ENCODE measurements at regions not wholly inside any gene's neighbourhood (a gene's known extent, or its start where the extent isn't known, plus 50 kb on each side); places are given as distances from the start of the nearest gene placed in this dataset.

- Histone ChIP-seq H3K4me2 (ENCODE audit: low read length) (no peak overlapping the region), H3K14ac (ENCODE audit: low read length) (no peak overlapping the region), H3K4ac (ENCODE audit: low read depth, low read length) (no peak overlapping the region), H3K9ac (ENCODE audit: low read length) (no peak overlapping the region), H4K8ac (ENCODE audit: low read depth, low read length) (no peak overlapping the region), H3K4me3 (ENCODE audit: low read depth, low read length) (no peak overlapping the region), H2AFZ (ENCODE audit: insufficient read depth, low read length, poor library complexity) (no peak overlapping the region), H3K79me2 (ENCODE audit: control insufficient read depth, insufficient read depth, low read length, poor library complexity) (no peaks in the 10 kb centered on the region), H3K36me3 (ENCODE audit: control insufficient read depth in 1 of 2, insufficient read depth in 2 of 2, low read length in 2 of 2) (no peaks in the 10 kb centered on the region), H4K12ac (ENCODE audit: low read depth, low read length) (no peak overlapping the region), H4K91ac (ENCODE audit: low read depth, low read length) (no peak overlapping the region), H2BK12ac (ENCODE audit: low read length) (no peak overlapping the region), H2BK120ac (ENCODE audit: insufficient read depth, low read length, poor library complexity) (no peak overlapping the region), H3K23ac (ENCODE audit: low read length) (no peak overlapping the region), H3K79me1 (ENCODE audit: low read length) (no peaks in the 10 kb centered on the region), H3K4me1 (ENCODE audit: control insufficient read depth in 1 of 2, insufficient read depth in 2 of 2, low read length in 2 of 2) (no peaks in the 10 kb centered on the region), H2AK5ac (ENCODE audit: low read length) (no peak overlapping the region), H3K27ac (ENCODE audit: low read depth, low read length) (no peak overlapping the region), H3K9me3 (ENCODE audit: insufficient read depth, low read depth, low read length) (no peaks in the 10 kb centered on the region), H2BK5ac (ENCODE audit: low read depth, low read length, poor library complexity) (no peak overlapping the region), H3K27me3 (ENCODE audit: insufficient read depth, low read length) (no peaks in the 10 kb centered on the region), H3K18ac (ENCODE audit: low read length) (no peak overlapping the region)
- DNase-seq, result peak in 1 of 2 donors; percentile 17
- WGBS (ENCODE audit: extremely low coverage, insufficient coverage, insufficient read length), result no CpG with 5 or more reads among the region's 2 CpGs
Observed at GRCh38 chr1:106022312-106022902, 1034.1 kb upstream of the PRMT6 start.

GRCh38 chr1:106027871-106028270 lies 1028.6 kb upstream of the PRMT6 start:
- H4K12ac ChIP-seq (ENCODE audit: low read depth, low read length), result no peak overlapping the region
- H3K27ac ChIP-seq (ENCODE audit: low read depth, low read length), result no peak overlapping the region
- H3K4me2 ChIP-seq (ENCODE audit: low read length), result no peak overlapping the region
- no peaks in the 10 kb centered on the region for H3K9me3 ChIP-seq (ENCODE audit: insufficient read depth, low read depth, low read length)
- H3K23ac ChIP-seq (ENCODE audit: low read length), result no peak overlapping the region
- H2BK12ac ChIP-seq (ENCODE audit: low read length), result no peak overlapping the region
- no peaks in the 10 kb centered on the region for H3K4me1 ChIP-seq (ENCODE audit: control insufficient read depth in 1 of 2, insufficient read depth in 2 of 2, low read length in 2 of 2)
- H4K91ac ChIP-seq (ENCODE audit: low read depth, low read length), result no peak overlapping the region
- no peak overlapping the region for H3K4ac ChIP-seq (ENCODE audit: low read depth, low read length)
- no peak overlapping the region for H2AFZ ChIP-seq (ENCODE audit: insufficient read depth, low read length, poor library complexity)
- H2BK5ac ChIP-seq (ENCODE audit: low read depth, low read length, poor library complexity), result no peak overlapping the region
- no peak overlapping the region for H3K18ac ChIP-seq (ENCODE audit: low read length)
- H3K79me2 ChIP-seq (ENCODE audit: control insufficient read depth, insufficient read depth, low read length, poor library complexity), result no peaks in the 10 kb centered on the region
- H3K36me3 ChIP-seq (ENCODE audit: control insufficient read depth in 1 of 2, insufficient read depth in 2 of 2, low read length in 2 of 2), result no peaks in the 10 kb centered on the region
- no peak overlapping the region for H3K4me3 ChIP-seq (ENCODE audit: low read depth, low read length)
- no peak overlapping the region for H3K9ac ChIP-seq (ENCODE audit: low read length)
- WGBS (ENCODE audit: extremely low coverage, insufficient coverage, insufficient read length), result no CpG with 5 or more reads among the region's 2 CpGs
- no peak overlapping the region for H4K8ac ChIP-seq (ENCODE audit: low read depth, low read length)
- no peak overlapping the region for H2BK120ac ChIP-seq (ENCODE audit: insufficient read depth, low read length, poor library complexity)
- no peak for DNase-seq
- no peak overlapping the region for H2AK5ac ChIP-seq (ENCODE audit: low read length)
- no peaks in the 10 kb centered on the region for H3K79me1 ChIP-seq (ENCODE audit: low read length)
- no peak overlapping the region for H3K14ac ChIP-seq (ENCODE audit: low read length)
- H3K27me3 ChIP-seq (ENCODE audit: insufficient read depth, low read length), result no peaks in the 10 kb centered on the region

- Histone ChIP-seq H2AFZ (ENCODE audit: insufficient read depth, low read length, poor library complexity) (no peak overlapping the region), H2BK12ac (ENCODE audit: low read length) (no peak overlapping the region), H3K79me2 (ENCODE audit: control insufficient read depth, insufficient read depth, low read length, poor library complexity) (no peaks in the 10 kb centered on the region), H3K23ac (ENCODE audit: low read length) (no peak overlapping the region), H2BK120ac (ENCODE audit: insufficient read depth, low read length, poor library complexity) (no peak overlapping the region), H2BK5ac (ENCODE audit: low read depth, low read length, poor library complexity) (no peak overlapping the region), H4K91ac (ENCODE audit: low read depth, low read length) (no peak overlapping the region), H4K8ac (ENCODE audit: low read depth, low read length) (no peak overlapping the region), H3K4ac (ENCODE audit: low read depth, low read length) (no peak overlapping the region), H2AK5ac (ENCODE audit: low read length) (no peak overlapping the region), H3K36me3 (ENCODE audit: control insufficient read depth in 1 of 2, insufficient read depth in 2 of 2, low read length in 2 of 2) (no peaks in the 10 kb centered on the region), H3K79me1 (ENCODE audit: low read length) (no peaks in the 10 kb centered on the region), H3K4me1 (ENCODE audit: control insufficient read depth in 1 of 2, insufficient read depth in 2 of 2, low read length in 2 of 2) (no peaks in the 10 kb centered on the region), H3K9me3 (ENCODE audit: insufficient read depth, low read depth, low read length) (no peaks in the 10 kb centered on the region), H3K4me3 (ENCODE audit: low read depth, low read length) (no peak overlapping the region), H4K12ac (ENCODE audit: low read depth, low read length) (no peak overlapping the region), H3K27me3 (ENCODE audit: insufficient read depth, low read length) (no peaks in the 10 kb centered on the region), H3K27ac (ENCODE audit: low read depth, low read length) (no peak overlapping the region), H3K4me2 (ENCODE audit: low read length) (no peak overlapping the region), H3K14ac (ENCODE audit: low read length) (no peak overlapping the region), H3K18ac (ENCODE audit: low read length) (no peak overlapping the region), H3K9ac (ENCODE audit: low read length) (no peak overlapping the region)
- no peak for DNase-seq
Observed at GRCh38 chr1:106037526-106037925, 1018.9 kb upstream of the PRMT6 start.

- no peak overlapping the region for H3K23ac ChIP-seq (ENCODE audit: low read length)
- H2BK5ac ChIP-seq (ENCODE audit: low read depth, low read length, poor library complexity), result no peak overlapping the region
- DNase-seq, result no peak
- no peak overlapping the region for H3K27ac ChIP-seq (ENCODE audit: low read depth, low read length)
- no peak overlapping the region for H2AK5ac ChIP-seq (ENCODE audit: low read length)
- no peak overlapping the region for H2AFZ ChIP-seq (ENCODE audit: insufficient read depth, low read length, poor library complexity)
- no peak overlapping the region for H3K4me2 ChIP-seq (ENCODE audit: low read length)
- no peak overlapping the region for H3K18ac ChIP-seq (ENCODE audit: low read length)
- H3K4me1 ChIP-seq (ENCODE audit: control insufficient read depth in 1 of 2, insufficient read depth in 2 of 2, low read length in 2 of 2), result no peaks in the 10 kb centered on the region
- H4K91ac ChIP-seq (ENCODE audit: low read depth, low read length), result no peak overlapping the region
- H3K27me3 ChIP-seq (ENCODE audit: insufficient read depth, low read length), result no peaks in the 10 kb centered on the region
- no peak overlapping the region for H3K9ac ChIP-seq (ENCODE audit: low read length)
- WGBS (ENCODE audit: extremely low coverage, insufficient coverage, insufficient read length), result no CpG with 5 or more reads among the region's 1 CpG
- no peak overlapping the region for H4K12ac ChIP-seq (ENCODE audit: low read depth, low read length)
- H2BK12ac ChIP-seq (ENCODE audit: low read length), result no peak overlapping the region
- no peaks in the 10 kb centered on the region for H3K36me3 ChIP-seq (ENCODE audit: control insufficient read depth in 1 of 2, insufficient read depth in 2 of 2, low read length in 2 of 2)
- H3K9me3 ChIP-seq (ENCODE audit: insufficient read depth, low read depth, low read length), result no peaks in the 10 kb centered on the region
- no peak overlapping the region for H2BK120ac ChIP-seq (ENCODE audit: insufficient read depth, low read length, poor library complexity)
- no peak overlapping the region for H3K14ac ChIP-seq (ENCODE audit: low read length)
- no peaks in the 10 kb centered on the region for H3K79me1 ChIP-seq (ENCODE audit: low read length)
- H3K4ac ChIP-seq (ENCODE audit: low read depth, low read length), result no peak overlapping the region
- H3K4me3 ChIP-seq (ENCODE audit: low read depth, low read length), result no peak overlapping the region
- H4K8ac ChIP-seq (ENCODE audit: low read depth, low read length), result no peak overlapping the region
- H3K79me2 ChIP-seq (ENCODE audit: control insufficient read depth, insufficient read depth, low read length, poor library complexity), result no peaks in the 10 kb centered on the region
Observed at GRCh38 chr1:106038260-106038659, 1018.2 kb upstream of the PRMT6 start.

Measured in trophoblast cell (in vitro differentiated cells and primary cell).